Neural cell (in vitro differentiated cells): ENCODE measurements at regions not wholly inside any gene's neighbourhood (a gene's known extent, or its start where the extent isn't known, plus 50 kb on each side); places are given as distances from the start of the nearest gene placed in this dataset.

ENCODE experiments used
- H2AFZ ChIP-seq: fragments of 200-600, 300-800 bp; sonication (generic), shearing (Covaris generic); 2 replicates; pipeline ENCODE4 v1.6.0; 2014; ENCODE audit warnings: low read depth, mild to moderate bottlenecking, antibody characterized with exemption, low read length, moderate library complexity
- H3F3A ChIP-seq: fragments of 200-600 bp; shearing (Covaris generic); 2 replicates; pipeline ENCODE4 v1.6.1; 2016; ENCODE audit warnings: mild to moderate bottlenecking, moderate library complexity, mixed read lengths, antibody characterized with exemption, low read length; ENCODE audit not compliant: insufficient read depth, poor library complexity, severe bottlenecking
- H3K27ac ChIP-seq: fragments of 200-600, 300-800 bp; sonication (generic), shearing (Covaris generic); 2 replicates; pipeline ENCODE4 v1.5.1; 2014; ENCODE audit warnings: mild to moderate bottlenecking, low read length, moderate library complexity
- H3K27me3 ChIP-seq: fragments of 300-800, 200-600 bp; sonication (generic), shearing (Covaris generic); 2 replicates; pipeline ENCODE4 v1.6.0; 2014; ENCODE audit warnings: mild to moderate bottlenecking, low read depth, low read length, moderate library complexity; ENCODE audit not compliant: insufficient read depth
- H3K36me3 ChIP-seq: fragments of 300-800, 200-600 bp; sonication (generic), shearing (Covaris generic); 2 replicates; pipeline ENCODE4 v1.5.1; 2014; ENCODE audit warnings: mild to moderate bottlenecking, antibody characterized with exemption, low read length, moderate library complexity; ENCODE audit not compliant: insufficient read depth
- H3K4me2 ChIP-seq: fragments of 300-800, 200-600 bp; sonication (generic), shearing (Covaris generic); 2 replicates; pipeline ENCODE4 v1.6.0; 2014; ENCODE audit warnings: mild to moderate bottlenecking, low read length
- H3K4me3 ChIP-seq: fragments of 300-800, 200-600 bp; sonication (generic), shearing (Covaris generic); 2 replicates; pipeline ENCODE4 v1.5.1; 2014; ENCODE audit warnings: mild to moderate bottlenecking, low read length, moderate library complexity
- H3K79me2 ChIP-seq: fragments of 200-600 bp; shearing (Covaris generic); replicated peaks from 2 replicates; pipeline ENCODE4 v1.6.0; 2014; ENCODE audit warnings: mild to moderate bottlenecking, low read length, moderate library complexity; ENCODE audit not compliant: insufficient read depth
- H3K9ac ChIP-seq: fragments of 300-800, 200-600 bp; sonication (generic), shearing (Covaris generic); 2 replicates; pipeline ENCODE4 v1.6.1; 2016; ENCODE audit warnings: mild to moderate bottlenecking, low read length, mixed read lengths
- H3K9me2 ChIP-seq: fragments of 200-600 bp; shearing (Covaris generic); 2 replicates; pipeline ENCODE4 v1.6.1; 2016; ENCODE audit warnings: mild to moderate bottlenecking, low read length, mixed read lengths; ENCODE audit not compliant: insufficient read depth
- H3K9me3 ChIP-seq: fragments of 200-600, 300-800 bp; sonication (generic), shearing (Covaris generic); 2 replicates; pipeline ENCODE4 v1.6.1; 2016; ENCODE audit warnings: mild to moderate bottlenecking, mixed run types, low read length, moderate library complexity, mixed read lengths
- H4K20me1 ChIP-seq: fragments of 200-600 bp; shearing (Covaris generic); 2 replicates; pipeline ENCODE4 v1.6.1; 2016; ENCODE audit warnings: mild to moderate bottlenecking, mixed run types; ENCODE audit not compliant: insufficient read depth
- CTCF ChIP-seq: fragments of 450-650 bp; IDR thresholded peaks from 2 replicates; pipeline ENCODE4 v1.5.1; 2014; ENCODE audit warnings: antibody characterized with exemption, mild to moderate bottlenecking, moderate library complexity; ENCODE audit not compliant: poor library complexity, severe bottlenecking
- EP300 ChIP-seq: fragments of 450-650 bp; conservative IDR thresholded peaks from 2 replicates; pipeline ENCODE4 v1.6.1; 2014; ENCODE audit warnings: antibody characterized with exemption, mild to moderate bottlenecking, moderate library complexity; ENCODE audit not compliant: poor library complexity, severe bottlenecking
- EZH2 ChIP-seq: fragments of 200-600, 300-800 bp; shearing (Covaris generic), sonication (generic); IDR thresholded peaks from 2 replicates; pipeline ENCODE4 v1.6.1; 2014; ENCODE audit warnings: antibody characterized with exemption, low read length, borderline replicate concordance, mild to moderate bottlenecking; ENCODE audit not compliant: insufficient read depth, poor library complexity, severe bottlenecking
- MXI1 ChIP-seq: fragments of 450-650 bp; conservative IDR thresholded peaks from 2 replicates; pipeline ENCODE4 v1.6.1; 2014; ENCODE audit warnings: antibody characterized with exemption, mild to moderate bottlenecking; ENCODE audit not compliant: poor library complexity, severe bottlenecking
- POLR2AphosphoS5 ChIP-seq: IDR thresholded peaks from 2 replicates; pipeline ENCODE4 v1.6.1; 2012
- RAD21 ChIP-seq: fragments of 450-650 bp; conservative IDR thresholded peaks from 2 replicates; pipeline ENCODE4 v1.6.1; 2014; ENCODE audit warnings: antibody characterized with exemption, mild to moderate bottlenecking, moderate library complexity
- REST ChIP-seq: IDR thresholded peaks from 2 replicates; pipeline ENCODE4 v1.6.1; 2012; ENCODE audit warnings: borderline replicate concordance
- SMC3 ChIP-seq: fragments of 450-650 bp; conservative IDR thresholded peaks from 2 replicates; pipeline ENCODE4 v1.6.1; 2014; ENCODE audit warnings: antibody characterized with exemption, mild to moderate bottlenecking, moderate library complexity; ENCODE audit not compliant: poor library complexity
- TAF1 ChIP-seq: IDR thresholded peaks from 2 replicates; pipeline ENCODE4 v1.6.1; 2012; ENCODE audit warnings: low read depth

GRCh38 chr7:68155676-68156075 is 1159.0 kb downstream of the TYW1 start:
- Histone ChIP-seq H3K36me3 (no peaks in the 10 kb centered on the region), H3K79me2 (no peaks in the 10 kb centered on the region), H2AFZ (no peak overlapping the region), H3K4me2 (no peak overlapping the region), H3K9me3 (no peaks in the 10 kb centered on the region), H3K9ac (no peak overlapping the region), H3K27me3 (no peaks in the 10 kb centered on the region), H3K27ac (no peak overlapping the region), H3F3A (no peaks in the 10 kb centered on the region), H3K9me2 (no peaks in the 10 kb centered on the region), H3K4me3 (no peak overlapping the region), H4K20me1 (no peaks in the 10 kb centered on the region)
- TF ChIP-seq SMC3 (no peak), CTCF (no peak), MXI1 (no peak), EZH2 (no peak), RAD21 (no peak), POLR2AphosphoS5 (no peak), REST (no peak), TAF1 (no peak), EP300 (no peak)

GRCh38 chr7:68158686-68159295 is 1162.2 kb downstream of the TYW1 start:
- no peaks in the 10 kb centered on the region for H3K9me3 ChIP-seq
- no peak overlapping the region for H3K4me2 ChIP-seq
- no peaks in the 10 kb centered on the region for H3K27me3 ChIP-seq
- TF ChIP-seq TAF1 (no peak), RAD21 (no peak), CTCF (no peak), MXI1 (no peak), REST (no peak), SMC3 (no peak), EZH2 (no peak), EP300 (no peak), POLR2AphosphoS5 (no peak)
- H4K20me1 ChIP-seq = no peaks in the 10 kb centered on the region
- H3K36me3 ChIP-seq = no peaks in the 10 kb centered on the region
- H3K9ac ChIP-seq = no peak overlapping the region
- no peak overlapping the region for H3K4me3 ChIP-seq
- H3K79me2 ChIP-seq = no peaks in the 10 kb centered on the region
- H3K9me2 ChIP-seq = no peaks in the 10 kb centered on the region
- no peak overlapping the region for H2AFZ ChIP-seq
- no peak overlapping the region for H3K27ac ChIP-seq
- no peaks in the 10 kb centered on the region for H3F3A ChIP-seq
